GM18520 (cell line): ENCODE measurements at regions not wholly inside any gene's neighbourhood (a gene's known extent, or its start where the extent isn't known, plus 50 kb on each side); places are given as distances from the start of the nearest gene placed in this dataset.
"Not testable (repeated sequence)": the region's sequence is repeated elsewhere in the genome, so short reads cannot be mapped to it uniquely, and the experiment has no call there.

Experiments
- ATAC-seq: cut with Tn5 transposase; IDR thresholded peaks from one replicate; pipeline ENCODE4 v1.9.1; 2021; ENCODE audit not compliant: unreplicated experiment

DNA sequence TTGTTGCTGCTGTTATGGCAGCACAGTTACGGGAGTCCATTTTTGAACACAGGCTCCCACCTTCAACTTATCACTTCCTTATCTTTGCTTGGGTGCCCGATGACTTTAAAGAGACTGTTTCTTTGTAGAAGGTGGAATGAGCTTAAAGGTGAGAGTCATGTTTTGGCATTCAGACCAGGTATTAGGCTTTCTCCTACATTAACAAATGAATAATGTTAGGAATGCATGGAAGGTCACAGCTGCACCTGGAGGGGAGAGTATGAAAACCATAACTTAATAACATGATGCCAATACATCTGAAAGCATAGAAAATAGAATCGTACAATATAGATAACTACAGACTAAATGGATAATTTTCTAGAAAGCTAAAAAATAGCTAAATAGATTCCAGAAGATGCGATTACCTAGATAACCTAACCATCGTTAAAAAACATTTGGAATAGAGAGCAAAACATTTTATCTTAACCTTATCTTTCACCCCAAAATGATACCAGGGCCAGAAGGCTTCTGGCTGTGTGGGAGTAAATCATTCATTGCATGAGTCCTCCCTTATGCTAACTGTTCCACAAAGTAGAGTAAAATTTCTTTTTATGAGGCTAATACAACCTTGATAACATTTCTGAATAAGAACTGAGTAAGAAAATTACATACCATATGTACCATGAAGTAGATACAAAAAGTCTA, 126.2 kb upstream of the ADCY2 start:
- no peak for ATAC-seq

DNA sequence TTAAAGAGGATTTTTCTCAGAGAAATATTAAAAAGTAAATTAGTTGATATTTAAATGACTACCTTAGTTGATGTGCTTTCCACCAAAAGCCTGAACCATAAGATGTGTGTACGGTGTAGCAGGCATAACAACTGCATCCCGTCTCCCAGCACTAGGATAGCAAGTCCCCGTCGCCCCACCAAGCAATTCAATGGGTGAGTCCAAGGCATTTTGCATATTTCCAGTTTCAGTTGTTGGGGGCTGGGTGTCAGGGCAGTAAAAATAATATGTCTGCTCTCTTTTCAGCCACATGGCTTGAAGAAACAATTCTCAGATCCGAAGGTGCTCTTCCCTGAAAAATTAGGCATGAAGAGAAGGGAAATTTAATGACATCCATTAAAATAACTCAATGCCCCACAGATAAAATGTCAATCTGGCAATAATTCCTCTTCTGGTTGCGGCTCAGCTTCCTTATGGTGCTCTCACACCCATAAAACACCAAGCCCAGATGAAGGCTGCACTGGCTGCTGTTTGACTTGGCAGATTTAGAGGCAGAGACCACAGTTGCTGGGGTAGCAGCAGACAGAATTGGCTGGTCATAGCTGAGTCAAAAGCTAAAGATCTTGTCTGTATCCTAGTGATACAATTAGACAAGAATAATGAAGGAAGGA, 124.4 kb upstream of the ADCY2 start:
- ATAC-seq = no peak

DNA sequence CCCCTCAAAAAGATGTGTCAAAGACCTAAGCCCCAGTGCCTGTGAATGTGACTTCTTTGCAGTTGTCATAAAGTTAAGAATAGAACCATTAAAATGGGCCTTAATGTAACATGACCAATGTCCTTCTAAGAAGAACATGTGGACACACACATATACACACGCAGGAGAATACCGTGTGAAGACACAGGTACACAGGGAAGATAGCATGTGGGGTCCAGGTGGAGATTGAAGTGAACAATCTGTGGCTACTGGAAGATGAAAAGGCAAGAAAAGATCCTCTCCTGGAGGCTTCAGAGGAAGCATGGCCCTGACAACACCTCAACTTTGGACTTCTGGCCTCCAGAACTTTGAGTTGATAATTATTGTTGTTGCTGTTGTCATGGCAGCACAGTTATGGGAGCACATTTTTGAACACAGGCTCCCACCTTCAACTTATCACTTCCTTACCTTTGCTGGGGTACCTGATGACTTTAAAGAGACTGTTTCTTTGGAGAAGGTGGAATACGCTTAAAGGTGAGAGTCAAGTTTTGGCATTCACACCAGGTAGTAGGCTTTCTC, 123.5 kb upstream of the ADCY2 start:
- no peak for ATAC-seq

DNA sequence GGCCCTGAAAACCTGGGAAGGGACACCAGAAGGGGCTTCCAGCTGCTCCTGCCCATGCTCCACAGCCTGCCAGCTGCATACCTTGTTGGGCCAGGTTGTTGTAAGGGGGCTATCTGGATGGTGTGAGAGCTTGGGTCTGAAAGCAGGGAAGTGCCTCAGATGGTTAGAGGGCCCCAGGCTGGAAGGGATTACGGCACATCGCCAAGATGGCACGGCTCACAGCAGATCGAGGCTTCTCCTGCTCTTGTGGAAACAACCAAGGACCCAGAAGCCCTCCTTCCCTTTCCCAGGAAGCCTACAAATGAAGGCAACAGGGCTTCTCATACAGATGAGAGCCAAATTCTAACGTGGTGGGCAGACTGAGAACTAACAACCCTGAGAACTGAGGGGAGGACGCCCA, 121.7 kb upstream of the ADCY2 start:
- ATAC-seq = no peak

DNA sequence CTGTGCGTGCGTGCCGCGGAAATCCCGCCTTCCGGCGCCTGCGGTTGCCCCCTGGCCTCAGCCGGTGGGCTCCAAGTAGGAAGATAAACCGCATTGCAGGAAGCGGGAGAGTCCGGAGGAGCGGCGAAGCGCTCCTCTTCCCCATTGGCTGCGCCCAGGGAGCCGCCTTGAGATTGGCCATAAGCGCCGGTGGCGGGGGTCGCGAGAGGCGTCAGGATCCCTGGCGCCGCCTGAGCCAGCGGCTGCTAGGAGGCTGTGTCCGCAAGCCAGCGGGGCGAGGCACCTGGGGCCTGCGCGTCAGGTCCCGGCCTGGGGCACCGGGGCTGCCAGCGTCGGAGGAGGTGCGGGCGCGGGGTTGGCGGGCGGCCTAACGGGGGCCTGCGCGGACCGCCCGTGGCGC, 106.3 kb upstream of the ADCY2 start:
- not testable (repeated sequence) for ATAC-seq

- not testable (repeated sequence) for ATAC-seq
These were observed 98.1 kb upstream of the ADCY2 start for GRCh38 chr5:7297821-7298220.

DNA sequence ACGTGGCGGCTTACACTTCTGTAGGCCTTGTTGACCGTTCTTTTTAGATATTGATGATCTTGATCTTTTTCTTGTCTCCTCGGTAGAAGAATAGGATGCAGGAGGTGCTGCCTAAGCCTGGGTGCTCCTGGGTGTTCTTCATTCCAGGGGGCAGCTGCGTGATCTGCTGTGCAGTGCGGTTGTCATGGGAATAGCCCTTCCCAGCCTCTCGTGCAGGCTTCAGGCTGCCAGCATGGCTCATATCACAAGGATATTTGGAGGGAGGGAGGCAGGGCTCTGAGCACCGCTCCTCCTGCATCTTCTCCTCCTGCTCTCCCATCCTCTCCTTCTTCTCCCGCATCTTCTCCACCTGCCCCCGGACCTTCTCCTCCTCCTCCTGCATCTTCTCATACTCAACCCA, 96.2 kb upstream of the ADCY2 start:
- ATAC-seq = not testable (repeated sequence)

DNA sequence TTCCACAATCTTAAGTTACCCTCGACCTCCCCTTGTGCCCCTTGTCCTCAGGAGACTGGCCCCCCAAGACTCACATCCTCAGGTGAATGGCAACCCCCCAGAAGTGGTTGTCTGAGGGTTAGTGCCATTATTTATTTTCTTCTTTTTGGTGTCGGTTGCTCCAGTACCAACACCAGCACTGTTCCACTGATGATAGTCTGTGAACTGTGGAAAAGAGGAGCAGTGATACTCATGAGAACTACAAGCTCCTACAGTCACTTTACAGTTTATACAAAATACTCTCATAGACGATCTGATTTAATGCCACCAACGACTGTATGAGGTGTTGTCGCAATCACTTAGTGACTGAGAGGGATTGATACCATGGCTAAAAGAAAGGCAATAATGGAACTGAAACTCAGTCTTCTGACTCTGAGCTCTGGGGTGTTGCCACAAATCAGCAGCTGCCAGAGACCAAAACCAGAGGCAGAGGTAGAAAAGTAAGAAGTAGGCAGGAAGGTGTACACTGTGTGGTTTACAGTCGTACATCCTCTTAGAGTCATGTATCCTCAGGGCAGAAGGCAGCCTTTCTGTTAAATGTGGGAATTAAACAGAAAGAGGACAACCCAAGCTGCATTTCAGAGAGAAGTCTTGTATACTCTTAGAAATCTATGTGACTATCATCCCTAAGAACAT, 90.8 kb upstream of the ADCY2 start:
- ATAC-seq = not testable (repeated sequence)

- ATAC-seq = not testable (repeated sequence)
These were observed 89.4 kb upstream of the ADCY2 start for GRCh38 chr5:7306556-7306955.

GRCh38 chr5:7307709-7308108, 88.2 kb upstream of the ADCY2 start:
- not testable (repeated sequence) for ATAC-seq

DNA sequence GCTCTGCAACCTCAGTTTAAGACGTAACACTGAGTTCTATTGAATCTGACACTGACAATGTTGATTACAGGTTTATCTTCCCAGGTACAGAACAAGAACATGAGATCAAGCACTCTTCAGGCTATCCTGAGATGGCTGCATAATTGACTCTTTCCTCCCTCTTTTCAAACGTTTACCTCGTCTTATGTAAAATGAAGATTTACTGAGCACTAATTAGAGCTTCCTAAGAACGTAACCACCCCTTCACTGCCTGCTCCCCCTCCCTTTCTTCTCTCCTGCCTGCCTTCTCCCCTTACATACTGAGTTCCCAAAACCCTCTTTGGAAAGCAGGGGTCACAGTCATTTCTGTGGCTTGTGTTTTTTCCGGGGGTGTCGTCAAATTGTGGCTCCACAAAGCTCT, 86.2 kb upstream of the ADCY2 start:
- ATAC-seq = not testable (repeated sequence)

DNA sequence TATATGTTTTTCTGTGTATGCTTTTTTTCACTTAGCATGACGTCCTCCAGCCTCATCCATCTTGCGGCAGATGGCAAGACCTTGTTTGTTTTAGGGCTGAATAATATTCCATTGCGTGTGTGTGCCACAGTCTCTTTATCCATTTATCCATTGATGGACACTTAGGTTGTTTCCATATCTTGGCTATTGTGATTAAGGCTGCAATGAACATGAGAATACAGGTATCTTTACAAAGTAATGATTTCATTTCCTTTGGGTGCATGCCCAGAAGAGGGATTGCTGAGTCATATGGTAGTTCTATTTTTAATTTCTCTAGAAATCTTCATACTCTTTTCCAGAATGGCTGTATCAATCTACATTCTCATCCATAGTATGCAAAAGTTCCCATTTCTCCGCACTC, 85.3 kb upstream of the ADCY2 start:
- ATAC-seq = not testable (repeated sequence)

DNA sequence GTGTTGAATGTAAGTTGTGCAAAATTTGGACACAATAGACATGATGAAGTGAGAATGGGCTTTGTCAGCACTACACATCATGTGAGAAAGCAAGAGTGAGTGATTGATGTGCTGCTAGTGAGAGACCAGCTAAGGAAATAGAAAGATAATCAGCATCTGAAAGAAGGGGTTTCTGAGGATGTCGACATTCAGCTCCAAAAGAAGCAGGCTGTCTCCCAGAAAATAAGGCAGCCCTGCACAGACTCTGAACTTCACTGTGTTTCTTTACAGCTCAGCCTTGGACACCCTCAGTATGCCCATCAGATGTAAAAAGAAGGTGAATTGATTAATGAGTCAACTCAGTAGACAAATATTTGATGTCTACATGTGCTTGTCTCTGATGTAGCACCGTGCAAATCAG, 80.8 kb upstream of the ADCY2 start:
- no peak for ATAC-seq

DNA sequence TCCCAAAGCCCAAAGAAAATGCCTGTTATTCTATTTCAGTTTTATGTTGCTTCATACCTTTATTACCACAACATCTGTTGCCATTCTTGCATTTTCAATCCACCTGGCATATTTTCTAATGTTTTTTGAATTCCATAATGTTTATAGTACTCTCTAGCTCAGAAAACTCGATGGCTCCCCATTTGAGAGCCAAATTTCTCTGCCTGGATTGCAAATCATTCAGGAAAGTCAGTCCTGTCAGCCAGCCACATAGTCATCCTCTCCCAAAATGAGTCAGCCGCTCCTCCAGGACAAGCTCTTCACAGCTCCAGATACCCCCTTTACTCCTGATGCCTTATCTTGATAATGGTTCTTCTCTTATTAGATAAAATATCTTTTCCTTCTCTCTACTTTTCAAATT, 78.2 kb upstream of the ADCY2 start:
- no peak for ATAC-seq

DNA sequence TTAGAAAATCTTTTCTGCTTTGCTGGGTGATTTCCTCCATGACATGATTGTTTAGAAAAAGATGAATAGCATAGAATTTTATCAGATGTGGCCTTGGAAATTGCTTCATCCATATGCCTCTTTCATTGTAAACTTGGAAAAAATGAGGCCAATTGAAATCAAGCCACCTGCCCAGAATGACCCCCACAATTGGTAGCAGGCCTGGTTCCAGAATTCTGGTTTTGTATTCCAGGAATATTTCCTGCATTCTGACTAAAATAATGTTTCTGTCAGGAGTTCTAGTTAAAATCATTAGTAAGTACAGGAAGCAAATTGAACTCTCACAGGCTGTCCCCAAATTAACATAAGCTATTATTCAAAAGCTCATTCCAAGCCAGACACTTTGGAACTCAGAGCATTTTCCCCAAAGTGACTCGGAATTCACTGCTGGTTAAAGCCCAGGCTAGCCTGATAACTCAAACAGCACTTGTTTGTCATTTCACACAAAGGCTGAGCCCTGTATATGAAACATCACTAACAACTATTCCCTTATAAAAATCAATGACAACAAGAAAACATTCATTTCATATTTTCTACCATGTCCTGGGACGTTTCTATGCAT, 75.1 kb upstream of the ADCY2 start:
- no peak for ATAC-seq

DNA sequence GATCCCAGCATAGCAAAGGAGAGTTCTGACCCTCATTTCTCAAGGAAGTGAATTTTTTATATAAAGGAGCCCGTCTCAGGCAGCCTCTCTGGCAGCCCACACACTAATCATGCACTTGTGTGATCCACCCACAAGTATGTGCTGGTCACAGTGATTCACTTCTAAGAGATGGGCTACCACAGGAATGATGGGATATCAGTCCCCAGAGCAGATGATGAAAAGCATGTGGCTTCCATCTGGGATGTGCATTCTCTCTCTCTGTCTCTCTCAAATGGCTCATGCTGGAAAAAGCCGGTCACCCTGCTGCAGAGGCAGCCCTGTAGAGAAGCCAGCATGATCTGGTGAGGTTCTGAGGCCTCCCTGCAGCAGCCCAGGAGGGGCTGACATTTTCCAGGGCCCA, 74.2 kb upstream of the ADCY2 start:
- ATAC-seq = no peak

GRCh38 chr5:7324919-7325318, 71.0 kb upstream of the ADCY2 start:
- no peak for ATAC-seq

DNA sequence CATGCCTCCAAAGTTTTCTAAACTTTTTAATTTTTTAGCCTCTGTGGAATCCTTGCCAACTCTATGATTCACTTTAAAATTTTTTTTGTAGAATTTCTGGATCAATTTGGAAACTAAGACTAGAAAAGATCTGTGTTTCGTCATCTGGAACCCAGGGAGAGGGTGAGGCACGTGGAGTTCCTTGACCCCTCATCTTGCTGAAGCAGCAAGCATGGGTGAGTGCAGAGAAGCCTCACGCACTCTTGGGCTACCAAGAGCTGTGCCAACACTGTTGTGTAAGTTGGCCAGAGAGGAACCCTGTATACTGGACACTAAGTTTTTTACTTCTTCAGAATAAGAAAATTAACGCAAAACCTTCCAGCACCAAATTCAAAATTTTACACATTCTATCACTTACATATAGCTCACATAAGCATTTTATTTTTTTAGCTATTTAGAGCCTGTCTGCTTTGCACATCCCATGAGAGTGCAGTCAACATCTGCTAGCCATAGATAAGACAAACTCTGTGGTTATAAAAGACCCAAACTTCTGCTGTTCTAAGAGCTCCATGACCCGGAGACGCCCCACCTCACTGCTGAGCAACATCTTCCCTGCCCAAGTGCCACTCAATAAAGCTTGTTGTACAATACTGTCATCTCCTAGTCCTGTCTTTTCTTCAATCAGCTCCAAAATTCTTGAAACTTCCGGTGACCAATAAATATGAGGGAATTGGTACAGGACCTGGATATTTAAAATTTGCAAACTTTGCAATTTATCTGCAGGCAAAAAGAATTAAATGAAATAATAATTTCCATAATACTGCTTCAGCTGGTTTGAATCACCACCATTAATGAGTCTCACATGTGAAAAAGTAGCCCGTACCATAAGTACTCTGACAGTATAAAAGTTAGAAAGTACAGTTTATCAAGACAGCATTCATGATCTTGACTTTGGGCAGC, 69.7 kb upstream of the ADCY2 start:
- ATAC-seq = no peak

- ATAC-seq = no peak
These were observed 66.8 kb upstream of the ADCY2 start for GRCh38 chr5:7329141-7329540.

GRCh38 chr5:7329712-7330111, 66.2 kb upstream of the ADCY2 start:
- ATAC-seq = no peak

DNA sequence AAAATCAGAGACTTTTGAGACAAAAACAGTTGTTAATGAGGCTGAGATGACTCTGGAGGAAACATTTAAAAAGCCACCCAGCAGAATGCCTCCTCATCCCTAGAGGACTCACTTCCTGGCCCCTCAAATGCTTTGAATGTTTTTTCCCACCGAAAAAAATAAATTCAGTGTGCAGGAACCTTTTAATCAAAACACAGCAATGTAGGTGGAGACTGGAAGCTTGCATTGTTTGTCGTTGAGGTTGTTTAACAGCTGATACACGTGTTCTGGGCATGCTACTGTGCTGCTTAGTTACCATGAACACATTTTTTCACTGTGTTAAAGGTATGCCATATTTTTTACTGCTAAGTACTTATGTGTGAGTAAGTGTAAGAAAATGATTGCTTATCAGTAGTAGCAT, 65.7 kb upstream of the ADCY2 start:
- ATAC-seq = no peak
